SU-DHL-6 (cell line): ENCODE measurements at regions not wholly inside any gene's neighbourhood (a gene's known extent, or its start where the extent isn't known, plus 50 kb on each side); places are given as distances from the start of the nearest gene placed in this dataset.

Experiments
- H2AFZ ChIP-seq: fragments of 200-600 bp; sonication (generic); 2 replicates; pipeline ENCODE4 v1.6.1; 2014; ENCODE audit warnings: low read depth, mild to moderate bottlenecking, moderate library complexity, mixed read lengths, antibody characterized with exemption, low read length; ENCODE audit not compliant: severe bottlenecking
- H3F3A ChIP-seq: fragments of 200-600 bp; shearing (Covaris generic); 2 replicates; pipeline ENCODE4 v1.6.0; 2016; ENCODE audit warnings: antibody characterized with exemption, mild to moderate bottlenecking; ENCODE audit not compliant: insufficient read depth
- H3K27ac ChIP-seq: fragments of 200-600 bp; sonication (generic); 2 replicates; pipeline ENCODE4 v1.5.1; 2016; ENCODE audit warnings: low read depth, mild to moderate bottlenecking, low read length, moderate library complexity, mixed read lengths
- H3K27me3 ChIP-seq: fragments of 200-600 bp; sonication (generic), shearing (Covaris generic); 2 replicates; pipeline ENCODE4 v1.6.0; 2014; ENCODE audit warnings: mild to moderate bottlenecking, low read length
- H3K36me3 ChIP-seq: fragments of 200-600 bp; sonication (generic); 2 replicates; pipeline ENCODE4 v1.6.1; 2014; ENCODE audit warnings: mild to moderate bottlenecking, low read length, mixed read lengths
- H3K4me2 ChIP-seq: fragments of 300-600, 200-600 bp; shearing (Covaris generic), sonication (generic); 2 replicates; pipeline ENCODE4 v1.6.0; 2014; ENCODE audit warnings: low read length, low read depth, mild to moderate bottlenecking; ENCODE audit not compliant: poor library complexity, severe bottlenecking
- H3K4me3 ChIP-seq: fragments of 200-600 bp; sonication (generic); 2 replicates; pipeline ENCODE4 v1.5.1; 2014; ENCODE audit warnings: antibody characterized with exemption, low read length, mild to moderate bottlenecking, mixed read lengths; ENCODE audit not compliant: insufficient read depth, poor library complexity, severe bottlenecking
- H3K79me2 ChIP-seq: fragments of 200-600 bp; sonication (generic); 2 replicates; pipeline ENCODE4 v1.6.1; 2014; ENCODE audit warnings: mild to moderate bottlenecking, low read length, moderate library complexity; ENCODE audit not compliant: insufficient read depth
- H3K9ac ChIP-seq: fragments of 200-600 bp; sonication (generic); 2 replicates; pipeline ENCODE4 v1.7.0; 2014; ENCODE audit warnings: mild to moderate bottlenecking, low read length
- H3K9me2 ChIP-seq: fragments of 200-600 bp; sonication (generic); replicated peaks from 2 replicates; pipeline ENCODE4 v1.6.1; 2014; ENCODE audit warnings: low read length; ENCODE audit not compliant: insufficient read depth
- H3K9me3 ChIP-seq: fragments of 200-600 bp; sonication (generic); 2 replicates; pipeline ENCODE4 v1.6.1; 2014; ENCODE audit warnings: low read length, mixed read lengths; ENCODE audit not compliant: insufficient read depth
- H4K20me1 ChIP-seq: fragments of 200-600 bp; sonication (generic); 2 replicates; pipeline ENCODE4 v1.6.1; 2014; ENCODE audit warnings: low read depth, mild to moderate bottlenecking, antibody characterized with exemption, low read length, moderate library complexity, mixed read lengths
- EZH2phosphoT487 ChIP-seq: fragments of 200-600 bp; sonication (generic), shearing (Covaris generic); conservative IDR thresholded peaks from 2 replicates; pipeline ENCODE4 v1.6.1; 2018; ENCODE audit warnings: mild to moderate bottlenecking, antibody characterized with exemption, low read length, moderate library complexity, mixed read lengths
- TF ChIP-seq, protein P1 (sequence below): fragments of 200-600 bp; sonication (generic); IDR thresholded peaks from one replicate; pipeline ENCODE4 v1.5.1; 2017; ENCODE audit warnings: antibody characterized with exemption, mild to moderate bottlenecking, low read length, moderate library complexity; ENCODE audit not compliant: insufficient read depth, poor library complexity, severe bottlenecking

DNA sequence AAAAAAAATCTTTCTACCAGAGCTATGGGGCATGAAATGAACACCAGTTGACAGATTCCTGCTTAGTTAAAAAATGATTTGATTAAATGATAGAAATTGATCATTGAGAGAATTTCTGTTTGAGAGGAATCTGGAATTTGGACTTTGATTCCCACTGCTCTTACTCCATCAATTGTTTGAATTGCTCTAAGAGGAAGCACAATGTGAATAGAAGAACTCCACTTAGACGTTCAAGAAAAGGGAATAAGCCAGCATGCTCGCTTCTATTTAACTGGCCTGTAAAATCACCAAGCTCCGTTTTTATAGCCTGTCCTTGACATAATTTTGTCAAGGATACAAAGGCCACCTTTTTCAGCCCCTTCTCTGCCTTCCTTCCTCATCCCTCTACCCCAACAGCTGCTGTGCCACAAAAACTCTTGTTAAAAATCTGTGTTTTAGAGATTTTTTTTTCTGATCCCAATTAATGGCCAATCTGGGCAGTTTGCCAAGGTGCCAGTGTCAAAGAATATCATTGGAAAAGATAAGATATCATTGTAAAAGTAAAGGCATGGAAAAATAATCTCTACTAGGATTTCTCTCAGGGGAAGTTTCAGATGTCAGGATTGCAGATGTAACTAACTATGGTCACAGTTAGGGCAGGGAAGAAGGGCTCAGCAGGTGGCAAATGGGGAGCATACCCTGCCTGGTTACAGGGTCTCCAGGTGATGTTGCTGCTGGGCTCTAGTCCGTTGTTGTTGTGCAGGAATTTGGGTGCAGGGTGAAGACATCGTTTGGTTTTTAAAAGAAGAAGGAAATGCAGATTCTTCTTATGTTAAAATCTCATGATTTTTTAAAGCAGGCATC lies 301.8 kb upstream of the PDZRN3 start:
- no peak overlapping the region for H3K27ac ChIP-seq
- no peak overlapping the region for H3K9ac ChIP-seq
- H3K27me3 ChIP-seq = no peaks in the 10 kb centered on the region
- H2AFZ ChIP-seq = no peak overlapping the region
- TF ChIP-seq, protein P1, sequence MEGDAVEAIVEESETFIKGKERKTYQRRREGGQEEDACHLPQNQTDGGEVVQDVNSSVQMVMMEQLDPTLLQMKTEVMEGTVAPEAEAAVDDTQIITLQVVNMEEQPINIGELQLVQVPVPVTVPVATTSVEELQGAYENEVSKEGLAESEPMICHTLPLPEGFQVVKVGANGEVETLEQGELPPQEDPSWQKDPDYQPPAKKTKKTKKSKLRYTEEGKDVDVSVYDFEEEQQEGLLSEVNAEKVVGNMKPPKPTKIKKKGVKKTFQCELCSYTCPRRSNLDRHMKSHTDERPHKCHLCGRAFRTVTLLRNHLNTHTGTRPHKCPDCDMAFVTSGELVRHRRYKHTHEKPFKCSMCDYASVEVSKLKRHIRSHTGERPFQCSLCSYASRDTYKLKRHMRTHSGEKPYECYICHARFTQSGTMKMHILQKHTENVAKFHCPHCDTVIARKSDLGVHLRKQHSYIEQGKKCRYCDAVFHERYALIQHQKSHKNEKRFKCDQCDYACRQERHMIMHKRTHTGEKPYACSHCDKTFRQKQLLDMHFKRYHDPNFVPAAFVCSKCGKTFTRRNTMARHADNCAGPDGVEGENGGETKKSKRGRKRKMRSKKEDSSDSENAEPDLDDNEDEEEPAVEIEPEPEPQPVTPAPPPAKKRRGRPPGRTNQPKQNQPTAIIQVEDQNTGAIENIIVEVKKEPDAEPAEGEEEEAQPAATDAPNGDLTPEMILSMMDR = no peak
- TF ChIP-seq EZH2phosphoT487 = no peak
- no peaks in the 10 kb centered on the region for H3K9me2 ChIP-seq
- H3K79me2 ChIP-seq = no peaks in the 10 kb centered on the region
- H3K4me3 ChIP-seq = no peak overlapping the region
- no peaks in the 10 kb centered on the region for H3K9me3 ChIP-seq
- no peaks in the 10 kb centered on the region for H4K20me1 ChIP-seq
- H3F3A ChIP-seq = no peaks in the 10 kb centered on the region
- H3K4me2 ChIP-seq = no peak overlapping the region
- H3K36me3 ChIP-seq = no peaks in the 10 kb centered on the region

DNA sequence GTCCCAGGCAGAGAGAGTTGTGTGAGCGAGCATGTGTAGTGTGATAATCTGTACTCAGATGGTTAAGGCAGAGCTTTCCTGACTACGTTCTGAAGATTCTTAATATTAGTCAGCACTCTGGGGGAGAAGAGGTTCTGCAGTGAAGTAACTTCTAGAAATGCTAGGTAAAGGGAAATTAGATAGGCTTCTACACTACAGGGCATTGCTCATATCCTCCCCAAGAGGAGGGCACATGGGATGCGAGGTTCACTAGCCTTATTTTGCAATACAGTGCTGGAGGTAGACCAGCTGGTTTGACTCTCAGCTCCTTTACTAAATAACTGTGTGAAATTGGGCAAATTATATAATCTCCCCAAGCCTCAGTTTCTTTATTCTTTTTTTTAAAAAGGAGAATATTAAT lies 300.3 kb upstream of the PDZRN3 start:
- H3K79me2 ChIP-seq = no peaks in the 10 kb centered on the region
- H4K20me1 ChIP-seq = no peaks in the 10 kb centered on the region
- no peaks in the 10 kb centered on the region for H3K36me3 ChIP-seq
- TF ChIP-seq EZH2phosphoT487 = no peak
- TF ChIP-seq, protein P1 = no peak
- no peak overlapping the region for H3K4me3 ChIP-seq
- H3K9me3 ChIP-seq = no peaks in the 10 kb centered on the region
- H3K4me2 ChIP-seq = no peak overlapping the region
- no peaks in the 10 kb centered on the region for H3F3A ChIP-seq
- H3K9me2 ChIP-seq = no peaks in the 10 kb centered on the region
- no peak overlapping the region for H2AFZ ChIP-seq
- no peaks in the 10 kb centered on the region for H3K27me3 ChIP-seq
- H3K9ac ChIP-seq = no peak overlapping the region
- H3K27ac ChIP-seq = no peak overlapping the region

DNA sequence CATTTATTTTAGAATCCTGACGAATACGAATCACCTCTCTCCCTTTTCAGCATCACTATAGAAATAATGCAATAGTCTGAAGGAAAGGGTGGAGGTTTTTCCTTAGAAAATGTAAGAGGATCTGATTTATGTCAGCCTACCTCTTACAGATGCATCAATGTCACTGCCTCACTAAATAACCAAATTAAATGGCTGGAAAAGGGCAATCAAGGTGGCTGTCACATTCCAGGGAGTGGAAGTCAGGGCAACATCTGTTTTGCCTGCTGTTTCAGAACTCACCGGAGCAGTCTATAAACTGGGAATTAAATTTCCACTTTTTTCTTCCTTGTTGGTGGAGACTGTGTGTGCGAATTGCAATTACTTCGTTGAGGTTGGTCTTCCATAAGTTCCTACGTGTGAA lies 299.3 kb upstream of the PDZRN3 start:
- Histone ChIP-seq H3K27ac (no peak overlapping the region), H3K9me2 (no peaks in the 10 kb centered on the region), H4K20me1 (no peaks in the 10 kb centered on the region), H3K9me3 (no peaks in the 10 kb centered on the region), H3K4me2 (no peak overlapping the region), H3K79me2 (no peaks in the 10 kb centered on the region), H3K27me3 (no peaks in the 10 kb centered on the region), H2AFZ (no peak overlapping the region), H3K36me3 (no peaks in the 10 kb centered on the region), H3F3A (no peaks in the 10 kb centered on the region), H3K4me3 (no peak overlapping the region), H3K9ac (no peak overlapping the region)
- TF ChIP-seq, protein P1 = no peak
- TF ChIP-seq EZH2phosphoT487 = no peak
